NOMO-1 treated with DMSO at 0.1 percent for 48 hours (cell line): ENCODE measurements at regions not wholly inside any gene's neighbourhood (a gene's known extent, or its start where the extent isn't known, plus 50 kb on each side); places are given as distances from the start of the nearest gene placed in this dataset.

Source experiments
- DNase-seq: peaks from one replicate; lab custom pipeline; 2025; ENCODE audit not compliant: unreplicated experiment; lab: John Stamatoyannopoulos, UW

DNA sequence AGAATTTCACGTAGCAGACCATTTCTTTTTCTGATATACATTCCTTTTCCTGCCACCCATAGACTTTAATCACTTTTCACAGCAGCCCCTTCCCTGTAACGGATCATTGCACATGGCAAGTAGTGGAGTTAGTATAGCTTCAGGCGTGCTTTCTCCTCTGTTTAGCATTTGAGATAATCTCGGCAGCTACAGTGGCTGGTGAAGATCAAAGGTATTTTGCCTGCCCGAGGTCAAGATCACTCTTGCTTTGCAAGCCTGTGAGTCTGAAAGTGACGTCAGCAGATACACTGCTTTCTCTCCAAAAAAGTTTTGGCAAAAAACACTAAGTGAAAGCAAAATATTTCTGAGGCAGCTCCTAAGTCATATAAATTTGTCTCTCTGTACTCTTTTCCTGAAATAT lies 260.0 kb downstream of the NDFIP2 start:
- DNase-seq, result no peak

GRCh38 chr13:79736356-79736755 lies 255.4 kb downstream of the NDFIP2 start:
- DNase-seq, result no peak

GRCh38 chr13:79735228-79735627 lies 254.3 kb downstream of the NDFIP2 start:
- no peak for DNase-seq

- no peak for DNase-seq
Measured at GRCh38 chr13:79727086-79727485, 246.1 kb downstream of the NDFIP2 start.

DNA sequence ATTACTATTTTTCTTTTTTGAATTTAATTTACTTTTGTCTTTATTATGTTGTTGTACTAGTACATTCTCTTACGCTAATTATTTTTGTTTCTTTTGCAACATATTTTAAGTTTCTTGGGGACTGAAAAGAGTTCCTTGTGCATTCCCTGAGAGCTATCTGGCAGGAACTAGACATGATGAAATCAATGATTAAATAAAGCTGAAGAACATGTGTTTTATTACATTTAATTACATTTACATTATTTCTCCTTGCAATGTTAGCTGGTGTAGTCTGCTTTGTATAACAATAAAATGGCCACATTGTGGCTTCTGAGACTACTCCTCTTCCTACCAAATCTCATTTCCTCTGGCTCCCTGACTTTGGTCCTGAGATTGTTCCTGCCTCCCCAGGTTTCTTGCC lies 244.9 kb downstream of the NDFIP2 start:
- DNase-seq, result no peak

DNA sequence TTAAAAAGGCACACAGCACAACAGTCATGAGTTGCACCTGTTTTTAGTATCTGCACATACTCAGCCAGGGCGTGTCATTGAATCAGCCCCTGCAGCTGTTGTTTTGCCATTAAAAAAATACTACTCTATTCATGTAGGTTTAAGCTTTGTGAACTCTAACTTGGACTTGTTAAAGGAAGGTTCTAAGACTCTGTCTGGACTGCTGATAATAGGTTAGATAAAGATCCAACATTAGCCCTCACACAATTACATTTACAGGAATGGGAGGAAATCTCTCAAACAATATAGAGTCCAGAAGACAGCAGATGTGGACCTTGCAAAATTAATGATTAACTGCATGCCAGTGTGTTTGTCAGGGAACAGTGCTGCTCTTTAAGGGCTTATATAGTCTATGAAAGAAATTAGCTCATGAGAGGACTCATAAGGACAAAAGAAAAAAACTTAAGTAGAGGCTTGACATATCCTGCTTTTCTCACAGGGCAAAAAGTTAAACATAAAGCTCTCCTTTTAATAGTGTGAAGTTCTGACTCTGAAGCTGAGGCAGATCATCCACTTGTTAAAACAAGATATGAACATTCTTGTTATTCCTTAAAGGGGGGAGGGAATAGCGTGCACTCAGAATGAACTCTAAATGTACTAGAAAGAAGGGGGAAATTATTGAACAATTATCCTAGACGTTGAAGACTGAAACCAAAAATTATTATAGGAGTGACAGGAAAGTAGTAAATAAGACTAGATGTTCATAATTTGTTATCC lies 243.6 kb downstream of the NDFIP2 start:
- DNase-seq, result no peak

DNA sequence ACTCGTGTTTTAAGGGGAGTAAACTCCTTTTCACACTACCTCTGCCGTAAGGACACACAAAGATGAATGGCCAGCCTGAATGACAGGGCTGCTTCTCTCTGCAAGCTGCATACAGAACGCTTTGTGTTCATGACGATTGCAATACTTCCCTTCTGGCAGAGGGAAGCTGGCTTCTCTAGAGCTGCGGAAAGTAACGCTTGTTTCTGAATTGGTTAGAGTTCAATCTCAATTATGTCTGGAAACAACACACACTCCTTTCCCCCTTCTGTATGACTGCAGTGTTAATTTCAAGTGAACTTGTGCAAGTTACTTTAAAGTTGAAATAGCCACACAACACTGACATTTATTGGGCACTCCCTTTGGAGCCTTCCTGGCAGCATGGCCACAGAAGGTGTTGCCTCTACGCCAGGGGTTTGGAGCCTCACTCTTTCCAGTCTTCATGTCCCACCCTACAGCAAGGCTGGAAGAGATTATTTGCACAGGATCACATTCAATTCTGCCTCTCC lies 242.6 kb downstream of the NDFIP2 start:
- DNase-seq, result no peak

- no peak for DNase-seq
Measured at GRCh38 chr13:79722885-79723445, 242.0 kb downstream of the NDFIP2 start.

DNA sequence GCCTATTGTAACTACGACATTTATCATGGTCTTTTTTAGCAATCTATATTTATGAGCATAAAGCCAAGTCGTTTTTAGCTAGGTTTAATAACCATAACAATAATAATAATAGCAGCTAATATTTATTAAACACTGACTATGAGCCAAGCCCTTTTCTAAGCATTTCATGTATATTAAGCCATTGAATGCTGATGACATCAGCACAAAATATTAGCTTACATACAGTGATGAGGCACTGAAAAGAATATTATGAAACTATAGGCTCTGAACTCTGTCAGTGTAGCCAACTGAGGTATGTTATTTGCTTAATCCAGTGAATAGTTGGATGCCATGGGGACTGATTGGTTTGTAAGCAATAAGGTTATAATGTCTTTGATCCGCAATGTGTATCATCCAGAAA lies 235.2 kb downstream of the NDFIP2 start:
- DNase-seq, result no peak

- no peak for DNase-seq
Measured at GRCh38 chr13:79711631-79712030, 230.7 kb downstream of the NDFIP2 start.

DNA sequence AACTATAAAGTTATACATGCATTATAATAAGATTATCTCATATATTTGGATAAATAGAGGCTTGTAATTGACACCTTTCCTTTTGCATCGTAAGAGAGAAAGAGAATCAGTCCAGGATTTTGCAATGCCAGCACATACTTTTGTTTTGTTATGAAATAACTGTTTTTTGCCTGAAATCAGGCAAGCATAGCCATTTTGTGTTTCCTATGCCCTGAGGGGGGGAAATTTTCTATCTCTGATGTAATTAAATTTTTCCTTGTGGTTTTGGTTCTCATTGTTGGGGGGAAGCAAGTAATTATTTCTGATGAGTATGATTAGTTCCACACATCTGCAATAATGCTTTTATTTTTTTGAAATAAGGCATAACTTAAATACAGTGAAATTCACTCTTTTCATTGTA lies 229.4 kb downstream of the NDFIP2 start:
- DNase-seq, result peak; percentile 7

DNA sequence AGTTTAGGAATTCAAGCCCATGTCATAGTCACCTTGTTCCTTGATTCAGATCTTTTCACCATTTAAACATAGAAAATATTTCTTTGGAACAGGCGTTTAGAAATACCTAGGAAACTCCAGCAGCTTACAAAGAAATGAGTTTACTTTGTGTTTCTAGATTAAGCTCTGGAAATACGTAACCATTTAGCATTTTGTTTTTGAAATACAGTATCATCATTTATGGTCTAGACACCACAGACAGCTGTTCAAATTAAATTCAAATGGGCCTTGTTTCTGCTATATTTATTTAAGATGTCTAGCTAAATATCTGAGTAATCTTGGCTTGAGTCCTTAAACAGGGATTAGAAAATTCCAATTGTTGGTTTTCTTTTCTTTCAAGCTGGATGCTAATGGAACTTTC lies 228.5 kb downstream of the NDFIP2 start:
- DNase-seq, result no peak

DNA sequence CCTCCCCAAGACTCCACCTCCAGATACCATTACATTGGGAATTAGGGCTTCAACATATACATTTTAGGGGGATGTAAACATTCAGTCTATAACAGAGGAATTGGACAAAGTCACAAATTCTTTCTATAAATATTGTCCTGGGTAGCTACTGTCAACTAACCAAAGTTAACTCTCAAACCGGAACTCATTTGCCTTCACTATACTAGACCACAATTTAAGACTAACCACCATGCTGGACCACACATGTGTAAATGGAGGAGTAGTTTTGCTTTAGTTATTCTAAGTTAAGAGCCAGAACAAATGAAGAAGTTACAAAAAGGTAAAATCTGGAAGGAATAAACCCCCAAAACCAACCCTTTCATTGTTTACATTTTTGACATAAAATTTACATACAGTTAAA lies 222.8 kb downstream of the NDFIP2 start:
- no peak for DNase-seq

DNA sequence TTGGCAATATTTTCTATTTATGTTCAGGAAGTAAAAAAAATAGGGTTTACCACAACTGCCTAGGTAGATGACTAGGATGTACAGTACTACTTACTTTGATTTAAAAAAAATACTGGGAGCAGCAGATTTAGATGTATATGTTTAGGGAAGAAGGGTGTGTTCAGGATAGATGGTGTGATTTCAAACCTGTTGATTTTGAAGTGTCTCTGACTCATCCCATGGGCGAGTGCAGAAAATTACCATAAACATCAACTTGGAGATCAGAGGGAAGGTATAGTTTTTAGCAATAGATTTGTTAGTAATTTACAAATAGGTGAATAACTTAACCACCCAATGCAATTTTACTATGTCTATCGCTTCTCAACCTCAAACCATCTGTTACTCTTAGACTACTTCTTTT lies 214.8 kb downstream of the NDFIP2 start:
- no peak for DNase-seq

DNA sequence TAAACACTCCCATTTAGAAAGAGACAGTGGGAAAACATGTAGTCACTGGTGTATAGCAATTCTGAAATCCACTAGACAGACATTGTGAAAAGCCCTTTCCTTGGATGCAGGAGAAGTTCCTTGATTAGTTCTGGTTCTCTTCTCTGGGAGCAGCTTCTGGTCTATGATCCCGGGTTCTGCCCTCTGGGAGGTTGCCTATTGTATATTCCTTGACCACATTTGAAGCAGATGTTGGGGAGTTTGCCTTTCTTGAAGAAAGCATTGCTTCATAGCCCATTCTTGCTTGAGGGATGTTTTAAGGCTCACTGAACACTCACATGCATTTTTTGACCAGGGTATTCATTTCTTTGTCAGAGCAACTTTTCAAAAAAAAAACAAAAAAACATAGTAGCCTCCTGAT lies 211.9 kb downstream of the NDFIP2 start:
- no peak for DNase-seq

- no peak for DNase-seq
Measured at GRCh38 chr13:79691826-79692225, 210.9 kb downstream of the NDFIP2 start.

- DNase-seq, result no peak
Measured at GRCh38 chr13:79688741-79689140, 207.8 kb downstream of the NDFIP2 start.

GRCh38 chr13:79686441-79686840 lies 205.5 kb downstream of the NDFIP2 start:
- DNase-seq, result no peak

GRCh38 chr13:79684371-79684770 lies 203.4 kb downstream of the NDFIP2 start:
- no peak for DNase-seq

DNA sequence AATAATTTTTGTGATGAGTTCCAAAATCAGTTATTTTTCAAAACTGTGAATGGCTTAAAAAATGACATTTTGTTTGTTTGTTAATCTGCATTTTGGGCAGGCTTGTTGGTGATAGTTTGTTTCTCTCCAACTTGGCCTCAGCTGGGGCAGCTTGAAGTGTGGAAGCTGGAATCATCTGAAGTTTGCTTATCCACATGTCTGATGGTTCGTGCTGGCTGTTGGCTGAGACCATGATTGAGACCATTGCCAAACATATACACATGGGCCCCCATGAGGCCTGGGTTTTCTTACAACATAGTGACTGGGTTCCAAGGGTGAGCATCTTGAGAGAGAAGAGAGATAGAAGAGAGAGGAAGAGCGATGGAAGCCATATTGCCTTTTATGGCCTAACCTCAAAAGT lies 201.2 kb downstream of the NDFIP2 start:
- no peak for DNase-seq

GRCh38 chr13:79681069-79681468 lies 200.1 kb downstream of the NDFIP2 start:
- no peak for DNase-seq

GRCh38 chr13:79680485-79680884 lies 199.5 kb downstream of the NDFIP2 start:
- no peak for DNase-seq

GRCh38 chr13:79679334-79679733 lies 198.4 kb downstream of the NDFIP2 start:
- peak; percentile 52 for DNase-seq
